MG63 (cell line): ENCODE measurements at regions not wholly inside any gene's neighbourhood (a gene's known extent, or its start where the extent isn't known, plus 50 kb on each side); places are given as distances from the start of the nearest gene placed in this dataset.
"Not testable (repeated sequence)": the region's sequence is repeated elsewhere in the genome, so short reads cannot be mapped to it uniquely, and the experiment has no call there.

Source experiments
- DNase-seq: peaks from one replicate; pipeline ENCODE4 v3.0.0-alpha.2; 2020
- H3K27me3 ChIP-seq: fragments of 250-450 bp; sonication (Bioruptor Pico); 2 replicates; pipeline ENCODE4 v1.5.1; 2020; ENCODE audit warnings: mild to moderate bottlenecking, moderate library complexity
- H3K36me3 ChIP-seq: fragments of 250-450 bp; sonication (Bioruptor Pico); 2 replicates; pipeline ENCODE4 v1.5.1; 2020; ENCODE audit warnings: mild to moderate bottlenecking, moderate library complexity
- H3K4me3 ChIP-seq: fragments of 250-450 bp; sonication (Bioruptor Pico); 2 replicates; pipeline ENCODE4 v1.5.1; 2020; ENCODE audit warnings: mild to moderate bottlenecking, moderate library complexity
- H3K9me3 ChIP-seq: fragments of 250-450 bp; sonication (Bioruptor Pico); 2 replicates; pipeline ENCODE4 v1.5.1; 2020; ENCODE audit warnings: mild to moderate bottlenecking, moderate library complexity

GRCh38 chr2:22912398-22912797 is 472.6 kb upstream of the KLHL29 start:
- Histone ChIP-seq H3K36me3 (no peaks in the 10 kb centered on the region), H3K4me3 (no peak overlapping the region), H3K9me3 (no peaks in the 10 kb centered on the region), H3K27me3 (no peaks in the 10 kb centered on the region)
- DNase-seq: no peak

- no peaks in the 10 kb centered on the region for H3K27me3 ChIP-seq
- no peak for DNase-seq
- no peaks in the 10 kb centered on the region for H3K9me3 ChIP-seq
- H3K4me3 ChIP-seq: no peak overlapping the region
- no peaks in the 10 kb centered on the region for H3K36me3 ChIP-seq
Measured at GRCh38 chr2:22929998-22930397, 455.0 kb upstream of the KLHL29 start.

- no peak overlapping the region for H3K4me3 ChIP-seq
- no peaks in the 10 kb centered on the region for H3K36me3 ChIP-seq
- no peaks in the 10 kb centered on the region for H3K9me3 ChIP-seq
- no peak for DNase-seq
- no peaks in the 10 kb centered on the region for H3K27me3 ChIP-seq
Measured at GRCh38 chr2:22930781-22931180, 454.2 kb upstream of the KLHL29 start.

- Histone ChIP-seq H3K27me3 (no peaks in the 10 kb centered on the region), H3K9me3 (no peaks in the 10 kb centered on the region), H3K36me3 (no peaks in the 10 kb centered on the region), H3K4me3 (no peak overlapping the region)
- no peak for DNase-seq
Measured at GRCh38 chr2:22932288-22932687, 452.7 kb upstream of the KLHL29 start.

GRCh38 chr2:22934747-22935146 is 450.2 kb upstream of the KLHL29 start:
- no peaks in the 10 kb centered on the region for H3K9me3 ChIP-seq
- H3K36me3 ChIP-seq: no peaks in the 10 kb centered on the region
- no peak overlapping the region for H3K4me3 ChIP-seq
- DNase-seq: no peak
- no peaks in the 10 kb centered on the region for H3K27me3 ChIP-seq

- H3K4me3 ChIP-seq: no peak overlapping the region
- H3K36me3 ChIP-seq: no peaks in the 10 kb centered on the region
- H3K9me3 ChIP-seq: no peaks in the 10 kb centered on the region
Measured at GRCh38 chr2:22942441-22942840, 442.5 kb upstream of the KLHL29 start.

GRCh38 chr2:22944143-22944542 is 440.8 kb upstream of the KLHL29 start:
- no peaks in the 10 kb centered on the region for H3K36me3 ChIP-seq
- no peak for DNase-seq
- no peak overlapping the region for H3K4me3 ChIP-seq
- H3K27me3 ChIP-seq: no peaks in the 10 kb centered on the region
- no peaks in the 10 kb centered on the region for H3K9me3 ChIP-seq

More at GRCh38 chr2:22942441-22942840, 442.5 kb upstream of the KLHL29 start:
- no peaks in the 10 kb centered on the region for H3K27me3 ChIP-seq
- no peak for DNase-seq

GRCh38 chr2:22946553-22946952 is 438.4 kb upstream of the KLHL29 start:
- DNase-seq: no peak
- Histone ChIP-seq H3K4me3 (no peak overlapping the region), H3K27me3 (no peaks in the 10 kb centered on the region), H3K36me3 (no peaks in the 10 kb centered on the region), H3K9me3 (no peaks in the 10 kb centered on the region)

GRCh38 chr2:22947741-22948140 is 437.2 kb upstream of the KLHL29 start:
- Histone ChIP-seq H3K4me3 (no peak overlapping the region), H3K9me3 (no peaks in the 10 kb centered on the region), H3K27me3 (no peaks in the 10 kb centered on the region), H3K36me3 (no peaks in the 10 kb centered on the region)
- no peak for DNase-seq

GRCh38 chr2:22950431-22950830 is 434.5 kb upstream of the KLHL29 start:
- H3K4me3 ChIP-seq: no peak overlapping the region
- DNase-seq: no peak
- no peaks in the 10 kb centered on the region for H3K36me3 ChIP-seq
- no peaks in the 10 kb centered on the region for H3K27me3 ChIP-seq
- H3K9me3 ChIP-seq: no peaks in the 10 kb centered on the region

GRCh38 chr2:22952656-22953225 is 432.2 kb upstream of the KLHL29 start:
- Histone ChIP-seq H3K4me3 (no peak overlapping the region), H3K36me3 (no peaks in the 10 kb centered on the region), H3K27me3 (no peaks in the 10 kb centered on the region), H3K9me3 (no peaks in the 10 kb centered on the region)
- no peak for DNase-seq

GRCh38 chr2:22957446-22957845 is 427.5 kb upstream of the KLHL29 start:
- DNase-seq: no peak
- Histone ChIP-seq H3K9me3 (no peaks in the 10 kb centered on the region), H3K36me3 (no peaks in the 10 kb centered on the region), H3K4me3 (no peak overlapping the region), H3K27me3 (no peaks in the 10 kb centered on the region)

GRCh38 chr2:22958308-22958707 is 426.7 kb upstream of the KLHL29 start:
- H3K27me3 ChIP-seq: no peaks in the 10 kb centered on the region
- DNase-seq: no peak
- H3K9me3 ChIP-seq: no peaks in the 10 kb centered on the region
- no peaks in the 10 kb centered on the region for H3K36me3 ChIP-seq
- H3K4me3 ChIP-seq: no peak overlapping the region

GRCh38 chr2:22967756-22968155 is 417.2 kb upstream of the KLHL29 start:
- Histone ChIP-seq H3K36me3 (no peaks in the 10 kb centered on the region), H3K9me3 (no peaks in the 10 kb centered on the region), H3K4me3 (no peak overlapping the region), H3K27me3 (no peaks in the 10 kb centered on the region)
- no peak for DNase-seq

- no peak for DNase-seq
- Histone ChIP-seq H3K9me3 (no peaks in the 10 kb centered on the region), H3K4me3 (no peak overlapping the region), H3K27me3 (no peaks in the 10 kb centered on the region), H3K36me3 (no peaks in the 10 kb centered on the region)
Measured at GRCh38 chr2:22970284-22970975, 414.5 kb upstream of the KLHL29 start.

GRCh38 chr2:22970991-22971390 is 414.0 kb upstream of the KLHL29 start:
- Histone ChIP-seq H3K36me3 (no peaks in the 10 kb centered on the region), H3K27me3 (no peaks in the 10 kb centered on the region), H3K9me3 (no peaks in the 10 kb centered on the region), H3K4me3 (no peak overlapping the region)
- DNase-seq: no peak

GRCh38 chr2:22981785-22982184 is 403.2 kb upstream of the KLHL29 start:
- no peak overlapping the region for H3K4me3 ChIP-seq
- no peaks in the 10 kb centered on the region for H3K36me3 ChIP-seq
- no peaks in the 10 kb centered on the region for H3K9me3 ChIP-seq
- H3K27me3 ChIP-seq: no peaks in the 10 kb centered on the region
- no peak for DNase-seq

- not testable (repeated sequence) for H3K27me3 ChIP-seq, H3K36me3 ChIP-seq, H3K9me3 ChIP-seq, H3K4me3 ChIP-seq, DNase-seq
Measured at GRCh38 chr2:22984152-22984551, 400.8 kb upstream of the KLHL29 start.
